ENCODE measurements at regions not wholly inside any gene's neighbourhood (a gene's known extent, or its start where the extent isn't known, plus 50 kb on each side); places are given as distances from the start of the nearest gene placed in this dataset.
"Not testable (repeated sequence)": the region's sequence is repeated elsewhere in the genome, so short reads cannot be mapped to it uniquely, and the experiment has no call there.

- Histone ChIP-seq H3K27ac (no peak overlapping the region), H3K27me3 (ENCODE audit: low read depth) (peaks cover 9% of the 10 kb centered on the region), H3K36me3 (no peaks in the 10 kb centered on the region), H3K4me3 (no peak overlapping the region), H3K4me1 (no peaks in the 10 kb centered on the region), H3K9me3 (no peaks in the 10 kb centered on the region)
- intact Hi-C loops (cut with DNase I), result no loop called here
- TF ChIP-seq, protein P1, sequence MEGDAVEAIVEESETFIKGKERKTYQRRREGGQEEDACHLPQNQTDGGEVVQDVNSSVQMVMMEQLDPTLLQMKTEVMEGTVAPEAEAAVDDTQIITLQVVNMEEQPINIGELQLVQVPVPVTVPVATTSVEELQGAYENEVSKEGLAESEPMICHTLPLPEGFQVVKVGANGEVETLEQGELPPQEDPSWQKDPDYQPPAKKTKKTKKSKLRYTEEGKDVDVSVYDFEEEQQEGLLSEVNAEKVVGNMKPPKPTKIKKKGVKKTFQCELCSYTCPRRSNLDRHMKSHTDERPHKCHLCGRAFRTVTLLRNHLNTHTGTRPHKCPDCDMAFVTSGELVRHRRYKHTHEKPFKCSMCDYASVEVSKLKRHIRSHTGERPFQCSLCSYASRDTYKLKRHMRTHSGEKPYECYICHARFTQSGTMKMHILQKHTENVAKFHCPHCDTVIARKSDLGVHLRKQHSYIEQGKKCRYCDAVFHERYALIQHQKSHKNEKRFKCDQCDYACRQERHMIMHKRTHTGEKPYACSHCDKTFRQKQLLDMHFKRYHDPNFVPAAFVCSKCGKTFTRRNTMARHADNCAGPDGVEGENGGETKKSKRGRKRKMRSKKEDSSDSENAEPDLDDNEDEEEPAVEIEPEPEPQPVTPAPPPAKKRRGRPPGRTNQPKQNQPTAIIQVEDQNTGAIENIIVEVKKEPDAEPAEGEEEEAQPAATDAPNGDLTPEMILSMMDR (IDR thresholded peaks at IDR 0.05), result no peak
- DNase-seq, result no peak
- ATAC-seq, result no peak
Measured at GRCh38 chr13:26855071-26855470, 94.5 kb upstream of the GPR12 start.

DNA sequence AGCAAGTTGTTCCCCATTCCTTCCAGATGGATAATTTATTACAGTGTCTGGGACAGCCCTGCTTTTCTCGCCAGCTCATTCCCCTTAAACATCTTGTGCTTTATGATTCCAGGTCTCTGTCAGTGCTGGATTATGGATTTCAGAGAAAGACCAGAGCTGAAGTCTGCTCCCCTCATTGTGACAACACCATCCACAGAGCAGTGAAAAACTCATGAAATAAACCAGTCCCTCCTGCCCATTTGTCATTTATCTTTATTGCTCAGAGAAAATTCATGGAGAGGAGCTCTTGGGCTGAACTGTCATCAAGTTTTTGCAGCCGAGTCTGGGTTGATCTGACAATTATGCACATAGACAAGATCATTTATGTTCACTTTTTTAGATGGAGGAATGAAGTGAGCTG, 92.7 kb upstream of the GPR12 start:
- DNase-seq (no peak), ATAC-seq (no peak)
- no peaks in the 10 kb centered on the region for H3K9me3 ChIP-seq
- intact Hi-C loops (cut with DNase I), result no loop called here
- no peak overlapping the region for H3K27ac ChIP-seq
- no peaks in the 10 kb centered on the region for H3K4me1 ChIP-seq
- TF ChIP-seq, protein P1 (IDR thresholded peaks at IDR 0.05), result no peak
- H3K36me3 ChIP-seq, result no peaks in the 10 kb centered on the region
- H3K4me3 ChIP-seq, result no peak overlapping the region
- peaks cover 13% of the 10 kb centered on the region for H3K27me3 ChIP-seq (ENCODE audit: low read depth)

- H3K9me3 ChIP-seq, result no peaks in the 10 kb centered on the region
- TF ChIP-seq, protein P1 (IDR thresholded peaks at IDR 0.05), result no peak
Measured at GRCh38 chr13:26847281-26847680, 86.7 kb upstream of the GPR12 start.

DNA sequence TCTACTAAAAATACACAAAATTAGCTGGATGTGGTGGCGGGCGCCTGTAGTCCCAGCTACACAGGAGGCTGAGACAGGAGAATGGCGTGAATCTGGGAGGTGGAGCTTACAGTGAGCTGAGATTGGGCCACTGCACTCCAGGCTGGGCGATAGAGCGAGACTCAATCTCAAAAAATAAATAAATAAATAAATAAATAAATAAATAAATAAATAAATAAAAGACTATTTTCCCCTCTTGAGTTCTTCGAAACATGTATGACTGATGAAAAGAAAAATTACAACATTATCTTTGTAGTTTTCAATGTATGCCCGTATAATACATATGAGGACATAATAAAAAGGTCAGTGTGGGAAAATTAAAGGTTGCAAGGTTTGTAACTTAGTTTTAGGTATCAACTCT, 84.5 kb upstream of the GPR12 start:
- intact Hi-C loops (cut with DNase I); DNase-seq; H3K4me1 ChIP-seq; ATAC-seq; H3K27ac ChIP-seq; H3K27me3 ChIP-seq (ENCODE audit: low read depth); H3K9me3 ChIP-seq; H3K36me3 ChIP-seq; H3K4me3 ChIP-seq: not testable (repeated sequence)

More at GRCh38 chr13:26847281-26847680, 86.7 kb upstream of the GPR12 start:
- Histone ChIP-seq H3K27me3 (ENCODE audit: low read depth) (peaks cover 4% of the 10 kb centered on the region), H3K4me3 (no peak overlapping the region), H3K27ac (no peak overlapping the region), H3K4me1 (no peaks in the 10 kb centered on the region), H3K36me3 (no peaks in the 10 kb centered on the region)
- ATAC-seq (no peak), DNase-seq (no peak)
- intact Hi-C loops (cut with DNase I), result no loop called here

- no peak for ATAC-seq
- TF ChIP-seq, protein P1 (IDR thresholded peaks at IDR 0.05), result no peak
- Histone ChIP-seq H3K27me3 (ENCODE audit: low read depth) (peaks cover 14% of the 10 kb centered on the region), H3K4me3 (no peak overlapping the region), H3K4me1 (no peaks in the 10 kb centered on the region), H3K9me3 (no peaks in the 10 kb centered on the region), H3K27ac (no peak overlapping the region), H3K36me3 (no peaks in the 10 kb centered on the region)
- intact Hi-C loops (cut with DNase I), result no loop called here
- no peak for DNase-seq
Measured at GRCh38 chr13:26839682-26840081, 79.1 kb upstream of the GPR12 start.

GRCh38 chr13:26838821-26839220, 78.2 kb upstream of the GPR12 start:
- Histone ChIP-seq H3K4me3 (no peak overlapping the region), H3K36me3 (no peaks in the 10 kb centered on the region), H3K27ac (no peak overlapping the region), H3K27me3 (ENCODE audit: low read depth) (peaks cover 14% of the 10 kb centered on the region), H3K4me1 (no peaks in the 10 kb centered on the region), H3K9me3 (no peaks in the 10 kb centered on the region)
- TF ChIP-seq, protein P1 (IDR thresholded peaks at IDR 0.05), result no peak
- intact Hi-C loops (cut with DNase I), result no loop called here
- ATAC-seq (no peak), DNase-seq (no peak)

Data from lower lobe of right lung (tissue), 2 donors.